HG03135 (cell line): ENCODE measurements at regions not wholly inside any gene's neighbourhood (a gene's known extent, or its start where the extent isn't known, plus 50 kb on each side); places are given as distances from the start of the nearest gene placed in this dataset.
"Not testable (repeated sequence)": the region's sequence is repeated elsewhere in the genome, so short reads cannot be mapped to it uniquely, and the experiment has no call there.

Experiments
- ATAC-seq: cut with Tn5 transposase; IDR thresholded peaks from one replicate; pipeline ENCODE4 v1.9.1; 2021; ENCODE audit warnings: mild to moderate bottlenecking, moderate library complexity; ENCODE audit not compliant: unreplicated experiment

- no peak for ATAC-seq
Measured at GRCh38 chr3:139131951-139132350, 87.3 kb upstream of the PRR23C start.

- no peak for ATAC-seq
Measured at GRCh38 chr3:139132976-139133375, 88.3 kb upstream of the PRR23C start.

GRCh38 chr3:139134678-139135372 lies 90.1 kb upstream of the PRR23C start:
- no peak for ATAC-seq

- no peak for ATAC-seq
Measured at GRCh38 chr3:139135657-139136056, 91.0 kb upstream of the PRR23C start.

GRCh38 chr3:139136469-139137202 lies 91.9 kb upstream of the PRR23C start:
- ATAC-seq: no peak

- ATAC-seq: no peak
Measured at GRCh38 chr3:139140553-139140952, 95.9 kb upstream of the PRR23C start.

- not testable (repeated sequence) for ATAC-seq
Measured at GRCh38 chr3:139145980-139146379, 101.3 kb upstream of the PRR23C start.

- ATAC-seq: no peak
Measured at GRCh38 chr3:139151530-139151929, 106.8 kb upstream of the PRR23C start.

- ATAC-seq: not testable (repeated sequence)
Measured at GRCh38 chr3:139153434-139153833, 108.7 kb upstream of the PRR23C start.

- no peak for ATAC-seq
Measured at GRCh38 chr3:139157161-139157932, 112.7 kb upstream of the PRR23C start.

GRCh38 chr3:139159356-139159755 lies 114.7 kb upstream of the PRR23C start:
- ATAC-seq: no peak

- no peak for ATAC-seq
Measured at GRCh38 chr3:139173372-139174108, 128.8 kb upstream of the PRR23C start.

- ATAC-seq: no peak
Measured at GRCh38 chr3:139180489-139180888, 135.8 kb upstream of the PRR23C start.

GRCh38 chr3:139182143-139182542 lies 137.5 kb upstream of the PRR23C start:
- ATAC-seq: no peak

GRCh38 chr3:139182598-139182997 lies 137.9 kb upstream of the PRR23C start:
- ATAC-seq: no peak

- no peak for ATAC-seq
Measured at GRCh38 chr3:139185527-139185926, 140.8 kb upstream of the PRR23C start.

GRCh38 chr3:139187154-139187553 lies 142.5 kb upstream of the PRR23C start:
- ATAC-seq: no peak

GRCh38 chr3:139187648-139188047 lies 143.0 kb upstream of the PRR23C start:
- no peak for ATAC-seq

- no peak for ATAC-seq
Measured at GRCh38 chr3:139189943-139190342, 145.3 kb upstream of the PRR23C start.

- not testable (repeated sequence) for ATAC-seq
Measured at GRCh38 chr3:139194421-139194820, 149.4 kb upstream of the MRPS22 start.

GRCh38 chr3:139196146-139196545 lies 147.7 kb upstream of the MRPS22 start:
- ATAC-seq: not testable (repeated sequence)
